Activated T-cell treated with anti-CD3 and anti-CD28 coated beads for 4 hours (primary cell): ENCODE measurements at regions not wholly inside any gene's neighbourhood (a gene's known extent, or its start where the extent isn't known, plus 50 kb on each side); places are given as distances from the start of the nearest gene placed in this dataset.

Experiments
- DNase-seq: peaks from one replicate; pipeline ENCODE4 v3.0.0-alpha.2; 2020

- no peak for DNase-seq
Measured at GRCh38 chr7:45457591-45457990, 116.6 kb upstream of the ADCY1 start.

GRCh38 chr7:45459476-45459875 lies 114.7 kb upstream of the ADCY1 start:
- no peak for DNase-seq

- DNase-seq = no peak
Measured at GRCh38 chr7:45460379-45460778, 113.8 kb upstream of the ADCY1 start.

- DNase-seq = no peak
Measured at GRCh38 chr7:45461026-45461425, 113.1 kb upstream of the ADCY1 start.

- DNase-seq = no peak
Measured at GRCh38 chr7:45469103-45469502, 105.1 kb upstream of the ADCY1 start.

GRCh38 chr7:45470031-45470430 lies 104.1 kb upstream of the ADCY1 start:
- no peak for DNase-seq

GRCh38 chr7:45479781-45480180 lies 94.4 kb upstream of the ADCY1 start:
- no peak for DNase-seq

GRCh38 chr7:45482451-45482850 lies 91.7 kb upstream of the ADCY1 start:
- no peak for DNase-seq

- DNase-seq = no peak
Measured at GRCh38 chr7:45484094-45484493, 90.1 kb upstream of the ADCY1 start.

GRCh38 chr7:45486575-45486974 lies 87.6 kb upstream of the ADCY1 start:
- no peak for DNase-seq

GRCh38 chr7:45494885-45495284 lies 79.3 kb upstream of the ADCY1 start:
- DNase-seq = no peak

GRCh38 chr7:45495618-45496017 lies 78.5 kb upstream of the ADCY1 start:
- DNase-seq = no peak

GRCh38 chr7:45500257-45500656 lies 73.9 kb upstream of the ADCY1 start:
- DNase-seq = no peak

GRCh38 chr7:45501791-45502190 lies 72.4 kb upstream of the ADCY1 start:
- no peak for DNase-seq

- DNase-seq = no peak
Measured at GRCh38 chr7:45506059-45506458, 68.1 kb upstream of the ADCY1 start.

GRCh38 chr7:45509222-45509621 lies 64.9 kb upstream of the ADCY1 start:
- no peak for DNase-seq

GRCh38 chr7:45511721-45512597 lies 62.2 kb upstream of the ADCY1 start:
- no peak for DNase-seq

GRCh38 chr7:45514944-45515343 lies 59.2 kb upstream of the ADCY1 start:
- no peak for DNase-seq

GRCh38 chr7:45515346-45515745 lies 58.8 kb upstream of the ADCY1 start:
- DNase-seq = no peak
